ENCODE measurements at regions not wholly inside any gene's neighbourhood (a gene's known extent, or its start where the extent isn't known, plus 50 kb on each side); places are given as distances from the start of the nearest gene placed in this dataset.
"Not testable (repeated sequence)": the region's sequence is repeated elsewhere in the genome, so short reads cannot be mapped to it uniquely, and the experiment has no call there.

DNA sequence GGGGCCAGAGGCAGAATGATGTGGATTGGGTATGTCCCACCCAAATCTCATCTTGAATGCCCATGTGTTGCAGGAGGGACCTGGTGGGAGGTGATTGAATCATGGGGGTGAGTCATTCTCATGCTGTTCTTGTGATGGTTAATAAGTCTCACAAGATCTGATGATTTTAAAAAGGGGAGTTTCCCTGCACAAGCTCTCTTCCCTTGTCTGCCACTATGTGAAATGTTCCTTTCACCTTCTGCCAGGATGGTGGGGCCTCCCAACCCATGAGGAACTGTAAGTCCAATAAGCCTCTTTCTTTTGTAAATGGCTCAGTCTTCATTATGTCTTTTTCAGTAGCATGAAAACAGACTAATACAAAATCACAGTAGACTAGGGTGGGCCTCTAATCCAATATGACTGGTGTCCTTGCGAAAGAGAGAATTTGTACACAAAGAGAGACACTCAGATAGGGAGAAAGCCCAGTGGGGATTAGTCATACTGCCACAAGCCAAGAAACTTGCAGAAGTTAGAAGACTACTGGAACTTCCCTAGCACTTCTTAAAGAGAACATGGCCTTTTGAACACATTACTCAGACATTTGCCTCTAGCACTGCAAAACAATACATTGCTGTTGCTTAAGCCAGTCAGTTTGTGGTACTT lies 68.4 kb downstream of the ANXA1 start:
- peak; percentile 26 for DNase-seq

DNA sequence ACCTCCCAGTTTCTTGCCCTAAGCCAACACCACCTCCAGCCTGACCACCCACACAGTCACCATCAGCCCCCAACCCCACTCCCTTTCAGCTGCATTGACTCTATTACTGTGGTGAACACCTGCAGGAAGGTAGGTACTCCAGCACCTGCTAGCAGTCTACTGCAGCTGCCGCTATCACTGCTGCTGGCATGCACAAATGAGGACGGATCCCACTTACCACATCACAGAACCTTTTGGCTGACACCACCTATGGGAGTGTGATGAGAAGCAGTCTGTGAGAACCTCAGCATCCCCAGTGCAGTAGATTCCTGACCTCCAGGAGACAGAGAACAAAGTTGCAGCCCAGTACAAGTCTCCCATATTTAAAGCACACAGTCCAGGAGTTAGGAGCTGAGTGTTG lies 71.9 kb downstream of the ANXA1 start:
- DNase-seq = no peak

DNA sequence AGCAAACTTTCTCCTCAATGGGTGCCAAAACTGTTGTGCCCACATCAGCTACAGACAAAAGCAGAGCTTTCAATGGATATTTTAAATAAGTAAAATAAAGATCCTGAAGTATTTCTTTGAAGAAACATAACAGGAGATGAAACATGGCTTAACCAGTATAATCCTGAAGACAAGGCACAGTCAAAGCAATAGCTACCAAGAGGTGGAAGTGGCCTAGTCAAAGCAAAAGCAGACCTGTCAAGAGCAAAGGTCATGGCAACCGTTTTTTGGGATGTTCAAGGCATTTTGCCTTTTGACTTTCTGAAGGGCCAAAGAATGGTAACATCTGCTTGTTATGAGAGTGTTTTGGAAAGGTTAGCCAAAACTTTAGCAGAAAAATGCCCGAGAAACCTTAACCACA lies 77.9 kb downstream of the ANXA1 start:
- no peak for DNase-seq

DNA sequence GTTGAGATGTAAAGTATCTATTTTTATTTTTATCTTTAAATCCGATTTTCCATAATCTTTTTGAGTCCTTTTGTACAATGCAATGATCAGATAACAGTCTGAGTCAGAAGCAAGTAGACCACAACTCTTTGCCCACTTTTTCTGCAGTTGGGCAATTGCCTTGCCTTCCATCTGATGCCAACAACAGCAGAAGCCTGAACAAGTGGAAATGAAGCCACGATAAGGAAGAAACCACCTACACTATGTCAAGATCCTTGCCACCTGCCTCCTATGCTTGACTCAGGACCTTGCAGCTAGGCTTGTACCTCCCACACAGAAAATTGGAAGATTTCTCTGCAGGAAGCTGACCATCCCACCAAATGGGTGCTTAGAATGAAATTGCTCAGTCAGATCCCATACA lies 78.6 kb downstream of the ANXA1 start:
- no peak for DNase-seq

DNA sequence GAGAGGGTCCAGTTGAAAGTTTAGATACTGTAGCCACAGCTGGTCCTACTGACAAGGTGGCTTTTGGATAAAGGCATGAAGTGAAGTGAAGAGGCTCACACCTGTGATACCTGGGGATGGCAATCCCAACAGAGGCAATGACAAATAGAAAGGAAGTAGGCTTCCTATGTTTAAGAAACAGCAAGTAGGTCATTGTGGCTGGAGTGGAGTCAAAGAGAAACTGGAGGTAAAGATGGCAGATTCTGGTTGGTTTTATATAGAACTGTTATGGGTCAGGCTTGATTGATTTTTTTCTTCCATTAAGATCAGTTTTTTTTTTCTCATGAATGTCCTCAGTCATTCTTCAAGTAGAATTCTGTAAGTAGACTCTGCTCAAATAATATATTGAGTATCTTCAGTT lies 79.5 kb downstream of the ANXA1 start:
- DNase-seq = no peak

DNA sequence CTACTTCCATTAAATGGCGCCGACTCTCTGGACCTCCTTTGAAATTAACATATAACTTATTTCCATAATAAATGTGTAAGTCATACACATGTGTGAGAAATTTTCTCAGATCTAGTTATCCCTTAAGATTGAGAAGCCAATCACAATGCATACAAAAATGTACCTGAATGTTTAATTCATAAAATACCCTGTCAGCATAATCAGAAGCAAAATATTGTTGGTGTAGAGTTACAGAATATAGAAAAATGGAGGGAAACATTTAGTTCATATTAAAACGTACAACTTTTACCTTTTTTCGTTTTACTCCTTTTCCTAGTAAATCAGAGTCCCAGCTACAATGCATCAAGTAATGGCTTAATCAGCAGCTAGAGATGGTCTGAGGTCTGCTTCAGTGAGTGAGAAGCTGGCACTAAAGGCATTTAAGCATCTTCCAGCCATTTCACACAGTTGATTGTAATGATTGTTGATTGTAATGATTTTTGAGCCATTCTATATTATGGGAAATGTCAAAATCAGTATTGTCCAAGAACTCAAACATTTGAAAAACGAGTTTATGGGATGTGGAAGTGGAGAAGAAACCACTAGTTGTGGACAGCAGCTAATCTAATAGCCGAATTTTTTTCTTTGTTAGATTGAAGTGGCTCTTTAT lies 81.8 kb downstream of the ANXA1 start:
- no peak for DNase-seq

DNA sequence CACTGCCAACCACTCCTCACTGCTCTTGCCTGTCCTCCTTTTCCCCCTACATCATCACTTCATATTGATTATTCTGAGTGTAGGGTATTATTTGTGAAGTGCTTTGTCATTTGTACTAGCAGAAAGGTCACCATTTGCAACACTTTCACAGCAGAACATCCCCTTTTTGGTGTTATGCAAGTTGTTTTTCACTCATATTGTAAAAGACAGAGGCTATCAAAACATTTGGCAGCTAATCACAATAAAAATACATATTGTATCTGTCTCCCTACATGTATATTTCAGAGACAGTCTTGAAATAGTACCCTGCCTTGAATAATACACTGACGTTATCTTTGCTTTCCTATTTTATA lies 82.3 kb downstream of the ANXA1 start:
- DNase-seq = no peak

DNA sequence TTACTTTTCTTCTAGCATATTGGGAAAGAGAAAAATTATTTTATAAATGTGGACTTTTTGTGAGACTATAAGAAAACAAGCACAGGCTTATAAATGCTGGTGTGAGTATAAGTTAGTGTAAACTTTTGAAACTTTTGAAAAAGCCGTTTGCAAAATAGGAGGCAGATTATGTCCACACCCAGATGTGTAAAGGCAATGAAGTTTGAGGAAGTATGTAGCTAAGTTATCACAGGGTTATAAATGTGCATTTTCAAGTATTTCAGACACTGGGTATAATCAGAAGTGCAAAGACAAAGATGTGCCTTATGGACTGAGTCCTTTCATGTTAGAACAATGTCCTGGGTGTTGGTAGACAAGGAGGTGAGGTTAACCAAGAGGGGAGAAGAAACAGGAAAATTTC lies 85.5 kb downstream of the ANXA1 start:
- DNase-seq = no peak

DNA sequence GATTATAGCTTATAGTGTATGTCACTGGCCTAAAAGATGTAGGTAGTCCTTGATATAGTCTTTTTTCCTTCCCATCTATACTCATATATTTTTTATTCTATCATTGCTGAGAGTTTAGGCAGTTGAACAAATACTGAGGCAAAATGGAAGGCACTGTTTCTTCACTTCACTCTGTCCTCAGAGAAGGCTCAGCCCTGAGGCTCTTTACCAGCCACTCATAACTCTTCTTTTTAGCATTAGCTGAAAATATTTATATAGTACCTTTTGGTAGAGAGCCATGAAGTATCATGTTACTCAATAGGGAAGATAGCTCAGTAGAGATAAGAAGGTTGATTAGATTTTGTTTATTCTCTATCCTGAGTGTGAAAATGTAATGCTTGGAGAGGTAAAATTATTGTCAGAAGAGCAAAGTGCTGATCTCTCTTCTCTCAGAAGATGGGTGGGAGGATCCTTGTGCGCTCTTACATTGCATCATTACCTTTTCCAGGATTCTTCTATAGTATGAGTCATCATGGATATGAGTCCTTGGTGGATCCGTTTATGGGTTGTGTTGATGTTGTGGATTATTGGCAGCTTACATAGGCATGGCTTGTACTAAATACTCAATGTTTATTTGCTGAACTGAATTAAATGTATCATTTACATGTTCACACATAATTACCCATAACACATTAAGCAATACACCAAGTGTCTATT lies 88.1 kb downstream of the ANXA1 start:
- peak; percentile 1 for DNase-seq

DNA sequence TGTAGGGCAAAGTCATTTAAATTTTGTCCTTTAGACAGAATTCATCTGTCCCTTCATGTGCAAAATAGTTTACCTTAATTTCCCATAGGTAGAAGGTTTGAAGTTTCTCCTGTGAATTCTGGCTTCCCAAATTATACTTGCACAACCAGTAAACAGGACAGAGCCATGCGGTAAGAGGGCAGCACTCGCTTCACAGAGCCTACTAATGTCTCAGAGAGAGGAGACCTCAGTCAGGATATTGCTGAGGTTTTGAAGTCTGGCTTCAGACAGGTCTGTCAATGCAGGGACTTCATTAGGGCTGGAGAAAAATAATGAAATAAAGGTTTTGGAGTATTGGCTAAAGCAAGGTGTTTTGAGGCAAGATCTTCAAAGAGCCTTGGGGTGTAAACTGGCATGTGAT lies 91.4 kb downstream of the ANXA1 start:
- DNase-seq = no peak

DNA sequence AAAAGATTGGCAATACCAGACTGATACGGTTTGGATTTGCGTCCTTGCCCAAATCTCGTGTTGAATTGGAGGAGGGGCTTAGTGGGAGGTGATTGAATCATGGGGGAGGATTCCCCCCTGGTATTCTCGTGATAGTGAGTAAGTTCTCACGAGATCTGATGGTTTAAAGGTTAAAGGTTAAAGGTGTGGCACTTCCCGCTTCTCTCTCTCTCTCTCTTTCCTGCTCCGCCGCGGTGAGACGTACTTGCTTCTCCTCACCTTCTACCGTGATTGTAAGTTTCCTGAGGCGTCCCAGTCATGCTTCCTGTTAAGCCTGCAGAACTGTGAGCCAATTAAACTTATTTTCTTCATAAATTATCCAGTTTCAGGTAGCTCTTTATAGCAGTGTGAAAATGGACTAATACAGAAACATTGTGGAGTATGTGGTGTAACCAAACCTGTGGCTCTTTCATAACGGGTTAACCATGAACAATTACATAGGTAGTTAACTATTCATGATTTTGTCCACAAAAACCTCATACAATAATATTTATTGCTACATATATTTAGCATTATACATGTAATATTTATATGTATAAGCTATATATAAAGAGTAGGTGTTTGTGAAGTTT lies 107.5 kb downstream of the ANXA1 start:
- DNase-seq = no peak

DNA sequence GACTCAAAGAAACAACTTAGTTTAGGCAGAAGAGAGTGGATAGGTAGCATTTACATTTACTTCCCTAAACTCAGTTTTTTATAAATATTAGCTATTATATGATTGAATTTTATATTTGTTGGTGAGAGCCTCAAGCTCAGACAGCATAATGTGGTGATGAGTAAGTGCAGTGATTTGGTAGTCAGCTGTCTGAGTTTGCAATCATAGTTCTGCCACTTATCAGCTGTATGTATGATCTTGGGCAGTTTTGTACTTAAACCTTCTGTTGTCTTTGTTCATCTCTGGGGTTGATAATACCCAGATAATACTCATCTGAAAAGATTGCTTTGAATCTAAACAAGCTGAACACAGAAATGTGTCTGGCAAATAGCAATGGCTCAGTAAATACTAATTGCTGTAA lies 108.8 kb downstream of the ANXA1 start:
- DNase-seq = no peak

DNA sequence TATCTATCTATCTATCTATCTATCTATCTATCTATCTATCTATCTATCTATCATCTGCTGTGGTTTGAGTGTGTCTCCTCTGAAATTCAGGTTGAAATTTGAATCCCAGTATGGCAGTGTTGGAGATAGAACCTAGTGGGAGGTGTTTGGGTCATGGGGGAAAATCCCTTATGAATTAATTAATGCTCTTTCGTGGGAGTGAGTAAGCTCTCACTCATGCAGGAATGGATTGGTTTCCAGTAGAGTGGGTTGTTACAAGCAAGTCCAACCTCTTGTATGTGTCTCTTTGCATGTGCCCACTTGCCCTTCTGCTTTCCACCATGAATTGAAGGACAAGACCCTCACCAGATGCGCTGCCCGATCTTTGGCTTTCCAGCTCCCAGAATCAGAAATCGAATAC lies 113.0 kb downstream of the ANXA1 start:
- no peak for DNase-seq

DNA sequence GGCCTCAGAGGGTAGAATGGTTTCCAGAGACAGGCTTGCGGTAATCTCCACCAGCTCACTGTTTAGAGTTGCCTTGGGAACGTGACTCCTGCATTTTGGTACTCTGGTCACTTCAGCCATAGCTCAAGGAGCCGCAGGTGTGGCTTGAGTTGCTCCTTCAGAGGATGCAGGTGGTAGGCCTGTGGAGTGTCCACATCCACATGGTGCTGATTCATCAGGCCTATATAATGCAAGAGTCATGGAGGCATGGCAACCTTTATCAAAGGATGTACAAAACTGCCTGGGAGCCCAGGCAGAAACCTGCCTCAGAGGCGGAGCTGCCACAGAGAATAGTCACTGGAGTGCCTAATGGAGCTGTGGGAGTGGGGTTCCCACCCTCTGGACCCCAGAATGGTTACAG lies 114.2 kb downstream of the ANXA1 start:
- DNase-seq = no peak

DNA sequence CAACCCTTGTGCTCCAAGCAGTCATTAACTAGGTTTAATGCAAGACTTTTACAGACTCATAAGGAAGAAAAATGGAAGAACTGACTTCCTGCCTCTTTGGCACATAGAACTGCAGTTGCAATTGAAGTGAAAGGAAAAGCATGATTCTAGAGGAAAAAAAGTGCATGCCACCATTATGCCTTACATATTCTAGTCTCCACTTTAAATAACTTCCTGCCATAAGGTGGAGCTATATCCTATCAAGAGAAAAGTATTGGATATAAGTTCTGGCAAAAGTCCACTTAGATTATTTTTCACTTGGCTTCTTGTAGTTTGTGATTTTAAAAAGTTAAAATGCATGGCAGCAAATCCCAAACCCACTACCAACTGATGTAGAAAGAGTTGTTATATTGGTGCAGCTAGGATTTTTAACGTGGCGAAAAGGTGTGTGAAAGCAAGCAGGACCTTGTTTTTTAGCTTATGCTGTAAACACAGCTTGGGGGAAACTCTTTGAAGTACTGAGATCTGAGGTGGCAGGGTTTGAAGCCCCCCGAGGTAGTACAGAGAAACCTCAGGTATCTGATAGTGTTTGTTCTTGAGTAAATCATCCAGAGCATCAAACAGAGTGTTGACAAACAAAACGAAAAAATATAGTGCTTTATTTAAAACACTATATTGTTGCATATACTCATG lies 117.9 kb downstream of the ANXA1 start:
- DNase-seq = peak; percentile 24

DNA sequence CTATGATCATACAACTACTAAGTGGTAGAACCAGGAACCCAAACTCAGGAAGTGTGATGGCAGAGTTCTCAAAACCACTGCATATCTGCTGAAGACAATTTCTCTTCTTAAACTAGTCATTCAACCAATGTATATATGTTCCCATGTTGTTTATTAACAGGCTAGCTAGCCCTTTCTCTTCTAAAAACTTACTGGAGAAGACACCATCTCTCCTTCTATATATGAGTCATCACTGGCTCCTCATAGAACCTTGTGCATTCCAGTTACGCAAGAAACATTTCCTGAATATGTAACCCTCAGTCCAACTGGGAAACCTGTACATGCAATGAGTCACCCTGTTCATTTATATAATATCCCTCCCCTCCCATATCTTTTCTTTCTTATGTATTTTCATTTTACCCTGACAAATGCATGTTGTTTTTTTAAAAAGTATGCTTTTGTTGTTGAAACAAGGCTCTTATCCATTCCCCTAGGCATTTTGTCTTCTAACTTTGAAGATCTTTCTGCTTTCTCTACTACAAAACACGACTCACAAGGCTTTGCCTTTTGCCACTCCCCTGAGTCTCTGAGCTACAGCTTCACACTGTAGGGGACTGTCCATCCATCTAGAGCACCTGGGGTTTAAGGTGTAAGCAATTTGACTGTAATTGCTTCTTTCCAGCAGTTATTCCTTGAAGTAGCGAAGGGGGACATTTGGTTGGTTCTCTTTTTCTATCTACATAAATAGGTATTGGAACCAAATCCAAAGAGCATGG lies 119.5 kb downstream of the ANXA1 start:
- DNase-seq = peak; percentile 84

DNA sequence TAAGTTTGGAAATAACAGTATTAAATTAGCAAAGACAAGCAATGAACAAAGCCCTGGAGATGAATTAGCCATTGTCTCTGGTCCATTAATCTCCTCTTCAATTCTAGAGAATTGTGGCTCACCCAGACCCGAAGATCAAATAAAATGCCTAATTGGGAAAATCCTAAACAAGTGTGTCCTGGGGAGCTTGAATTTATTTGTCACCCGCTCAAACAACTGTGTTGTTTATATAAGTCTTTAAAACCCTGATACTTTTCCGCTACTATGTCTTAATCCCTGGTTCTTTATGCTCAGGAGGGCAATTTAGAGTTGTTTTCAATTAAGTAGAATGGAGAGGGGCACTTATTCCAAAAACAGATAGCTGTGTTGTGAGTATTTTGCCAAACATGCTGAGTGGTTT lies 128.4 kb downstream of the ANXA1 start:
- DNase-seq = no peak

DNA sequence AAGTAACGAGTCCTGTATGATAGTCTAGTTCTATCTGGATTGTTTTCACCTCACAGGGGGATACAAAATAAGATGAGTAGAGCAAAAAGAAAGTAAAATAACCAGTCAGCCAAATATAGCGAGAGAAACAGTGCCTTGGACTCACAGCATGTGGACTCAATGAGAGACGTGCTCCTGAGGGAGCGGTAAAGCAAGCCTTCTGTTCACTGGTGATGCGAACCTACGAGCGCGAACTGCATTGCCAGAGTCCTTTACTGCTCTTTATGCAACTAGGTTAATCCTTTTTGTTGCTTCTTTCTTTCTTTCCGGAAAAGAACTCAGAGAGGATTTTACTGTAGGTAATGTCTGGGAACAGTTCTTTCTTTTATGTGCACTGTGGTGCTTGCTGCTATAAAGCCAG lies 132.7 kb downstream of the ANXA1 start:
- DNase-seq = no peak

DNA sequence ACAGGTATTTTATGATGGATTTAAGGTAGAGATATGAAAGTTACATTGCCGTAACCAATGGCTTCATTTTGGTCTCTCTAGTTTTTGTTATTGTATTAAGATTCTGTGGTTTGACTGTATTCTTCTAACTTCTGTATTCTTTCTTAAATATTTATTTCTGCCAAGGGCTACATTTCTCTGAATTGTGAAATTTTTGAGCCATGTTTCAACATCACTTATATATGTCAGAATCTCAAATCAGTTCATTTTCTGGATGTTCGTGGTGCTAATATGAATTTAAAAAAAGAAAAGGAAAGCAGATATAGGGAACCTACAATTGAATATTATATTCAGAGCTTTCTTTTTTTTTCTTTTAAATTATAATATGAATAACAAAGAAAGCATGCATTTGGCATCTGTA lies 142.7 kb downstream of the ANXA1 start:
- DNase-seq = no peak

DNA sequence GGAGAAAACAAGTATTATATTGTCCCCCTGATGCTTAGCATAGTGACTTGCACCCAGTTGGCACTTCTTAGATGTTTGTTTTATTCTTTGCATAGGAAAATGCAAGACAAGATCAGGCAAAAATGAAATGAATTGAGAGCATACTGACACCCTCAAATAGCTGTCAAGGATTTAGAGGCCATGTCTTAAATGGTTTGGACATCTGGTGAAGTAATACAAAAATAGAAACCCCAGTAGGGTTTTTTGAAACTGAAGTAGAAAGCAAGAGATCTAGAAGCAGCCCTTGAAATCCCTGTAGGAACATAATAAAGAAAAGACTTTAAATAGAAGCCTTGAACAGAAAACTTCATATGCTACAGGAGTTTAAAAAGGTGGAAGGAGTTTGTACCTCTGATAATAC lies 174.3 kb downstream of the ANXA1 start:
- no peak for DNase-seq

DNA sequence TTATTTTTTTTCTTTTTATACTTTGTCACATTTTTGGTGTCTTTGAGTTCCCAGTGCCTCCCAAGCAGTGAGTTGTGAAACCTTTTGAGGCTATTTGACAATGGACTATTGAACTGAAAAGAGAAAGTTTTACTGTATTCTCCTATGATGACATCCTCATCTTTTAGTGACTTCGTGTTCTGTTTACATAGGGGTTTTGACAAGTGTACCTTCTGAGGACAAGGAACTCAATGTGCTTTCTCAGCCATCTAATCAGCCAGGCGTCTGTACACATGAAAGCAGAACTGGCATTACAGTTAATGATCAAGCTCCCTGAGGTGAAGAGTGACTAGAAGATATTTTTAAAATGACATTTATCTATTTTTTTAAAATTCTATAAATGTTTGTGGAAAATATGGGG lies 175.5 kb downstream of the ANXA1 start:
- DNase-seq = no peak

DNA sequence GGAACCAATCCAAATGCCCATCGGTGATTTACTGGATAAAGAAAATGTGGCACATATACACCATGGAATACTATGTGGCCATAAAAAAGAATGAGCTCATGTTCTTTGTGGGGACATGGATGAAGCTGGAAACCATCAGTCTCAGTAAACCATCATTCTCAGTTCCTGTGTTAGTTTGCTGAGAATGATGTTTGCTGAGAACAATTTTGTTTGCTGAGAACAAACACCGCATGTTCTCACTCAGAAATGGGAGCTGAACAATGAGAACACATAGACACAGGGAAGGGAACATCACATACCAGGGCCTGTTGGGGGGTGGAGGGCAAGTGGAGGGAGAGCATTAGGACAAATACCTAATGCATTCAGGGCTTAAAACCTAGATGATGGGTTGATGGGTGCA lies 185.5 kb downstream of the ANXA1 start:
- not testable (repeated sequence) for DNase-seq

DNA sequence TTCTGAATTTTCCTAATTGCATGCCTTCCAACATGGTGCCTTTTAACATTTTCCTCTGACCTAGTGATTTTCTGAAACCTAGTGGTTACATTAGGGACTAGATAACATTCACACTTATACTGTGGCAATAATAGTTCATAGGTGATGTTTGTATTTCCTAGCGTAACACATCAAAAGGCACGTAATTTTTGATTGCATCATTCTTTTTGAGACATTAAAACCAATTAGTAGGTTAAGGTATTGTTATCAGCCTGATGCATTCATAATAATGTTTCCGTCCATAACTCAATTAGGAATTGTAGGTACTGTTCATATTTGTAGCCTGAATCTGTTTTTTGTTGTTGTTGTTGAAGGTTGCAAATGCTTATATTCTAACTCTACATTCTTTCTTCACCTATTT lies 192.4 kb downstream of the ANXA1 start:
- no peak for DNase-seq
